Kidney (tissue), 13 donors: ENCODE measurements at regions not wholly inside any gene's neighbourhood (a gene's known extent, or its start where the extent isn't known, plus 50 kb on each side); places are given as distances from the start of the nearest gene placed in this dataset.

ENCODE experiments used
- DNase-seq, 5 donors: peaks; one replicate each; pipeline ENCODE4 v3.0.0-alpha.2; 2013 to 2020
- FAIRE-seq: peaks from 2 replicates; lab custom pipeline; 2012; peaks lifted over from hg19 to GRCh38; lab: Jason Lieb, UNC
- H3K27ac ChIP-seq, 2 donors: one replicate each; pipeline ENCODE4 v1.7.0; 2013; ENCODE audit warnings: low read depth in 2 of 2, low read length in 2 of 2, inconsistent platforms in 1 of 2
- H3K27me3 ChIP-seq: one replicate; pipeline ENCODE4 v1.7.1; 2013; ENCODE audit warnings: low read length, inconsistent platforms; ENCODE audit not compliant: control insufficient read depth, insufficient read depth
- H3K36me3 ChIP-seq, 3 donors: one replicate each; pipeline versions ENCODE4 v1.7.0 to v1.7.1; 2013; ENCODE audit warnings: low read length in 3 of 3, control low read depth in 1 of 3, inconsistent platforms in 1 of 3; ENCODE audit not compliant: insufficient read depth in 3 of 3, control insufficient read depth in 2 of 3
- H3K4me1 ChIP-seq, 3 donors: one replicate each; pipeline versions ENCODE4 v1.7.0 to v1.7.1; 2013; ENCODE audit warnings: low read length in 3 of 3, inconsistent platforms in 1 of 3, low read depth in 1 of 3; ENCODE audit not compliant: control insufficient read depth in 2 of 3, insufficient read depth in 2 of 3
- H3K4me3 ChIP-seq, 3 donors: one replicate each; pipeline versions ENCODE4 v1.7.0 to v1.8.1; 2013; ENCODE audit warnings: low read length in 3 of 3, control low read depth in 1 of 3, inconsistent platforms in 1 of 3
- H3K9ac ChIP-seq, 3 donors: one replicate each; pipeline versions ENCODE4 v1.7.0 to v1.7.1; 2013; ENCODE audit warnings: low read length in 3 of 3, control low read depth in 1 of 3, inconsistent platforms in 1 of 3
- H3K9me3 ChIP-seq, 3 donors: one replicate each; pipeline versions ENCODE4 v1.7.0 to v1.7.1; 2013; ENCODE audit warnings: low read length in 3 of 3, control low read depth in 1 of 3, inconsistent platforms in 1 of 3; ENCODE audit not compliant: control insufficient read depth in 2 of 3, insufficient read depth in 1 of 3
- CTCF ChIP-seq: IDR thresholded peaks from 3 replicates; pipeline ENCODE4 v1.5.1; 2012; ENCODE audit warnings: mild to moderate bottlenecking, moderate library complexity, borderline replicate concordance; ENCODE audit not compliant: insufficient read depth; ENCODE audit errors: extremely low read depth
- intact Hi-C: fragments of 100-400 bp; cut with DNase I; formaldehyde crosslinking; loops from one replicate; pipeline ENCODE4 v1.11.1; 2022
- donor health status: control.
- donor health status: control.
- donor health status: control.
- donor health status: control.
- donor health status: control.
- donor health status: DM: yes; HTN: yes; CAD: no.
- donor health status: Normal renal cell carcinoma (clear cell type).

GRCh38 chr3:72447059-72447946 is 400.9 kb downstream of the SHQ1 start:
- H3K36me3 ChIP-seq = no peaks in the 10 kb centered on the region
- no peaks in the 10 kb centered on the region for H3K27me3 ChIP-seq
- H3K9me3 ChIP-seq = no peaks in the 10 kb centered on the region
- FAIRE-seq (no peak), DNase-seq (peak; percentile 93 to 97 (median 95))
- intact Hi-C loops = no loop called here
- H3K27ac ChIP-seq = peak overlapping the region; percentile 93
- peaks cover 0 to 23% (median 11%) of the 10 kb centered on the region in 3 donors for H3K4me1 ChIP-seq
- peak overlapping the region in 1 of 3 donors; percentile 28 for H3K9ac ChIP-seq
- no peak for TF ChIP-seq CTCF
- peak overlapping the region in 2 of 3 donors; percentile 10 to 59 for H3K4me3 ChIP-seq

GRCh38 chr3:72446218-72447058 is 401.8 kb downstream of the SHQ1 start, which contains the start of gene RYBP:
Gene RYBP, minus strand, starts transcription at chr3:72446621.
- FAIRE-seq = no peak

GRCh38 chr3:72445827-72446217 is 402.4 kb downstream of the SHQ1 start:
- no peak for TF ChIP-seq CTCF
- no peak for FAIRE-seq
- intact Hi-C loops = no loop called here
- peak overlapping the region; percentile 85 to 98 (median 91) for H3K9ac ChIP-seq
- DNase-seq = no peak
- peak overlapping the region; percentile 89 to 99 (median 92) for H3K4me3 ChIP-seq
- H3K9me3 ChIP-seq = no peaks in the 10 kb centered on the region
- peak overlapping the region; percentile 93 for H3K27ac ChIP-seq
- H3K36me3 ChIP-seq = no peaks in the 10 kb centered on the region
- no peaks in the 10 kb centered on the region for H3K27me3 ChIP-seq
- H3K4me1 ChIP-seq = peaks cover 0 to 23% (median 11%) of the 10 kb centered on the region in 3 donors

More at GRCh38 chr3:72446218-72447058, 401.8 kb downstream of the SHQ1 start, which contains the start of gene RYBP:
- Histone ChIP-seq H3K27ac (peak within 1 kb of the TSS; percentile 93), H3K9me3 (no peaks in the 10 kb centered on the region), H3K27me3 (no peaks in the 10 kb centered on the region), H3K4me3 (peak within 1 kb of the TSS; percentile 89 to 99 (median 92)), H3K36me3 (no peaks in the 10 kb centered on the region), H3K9ac (peak within 1 kb of the TSS; percentile 85 to 98 (median 91)), H3K4me1 (peaks cover 0 to 23% (median 11%) of the 10 kb centered on the region in 3 donors)
- intact Hi-C loops = no loop called here
- TF ChIP-seq CTCF = peak; percentile 8
- peak in 2 of 5 donors; percentile 76 to 79 for DNase-seq
